SK-N-SH (cell line): ENCODE measurements at regions not wholly inside any gene's neighbourhood (a gene's known extent, or its start where the extent isn't known, plus 50 kb on each side); places are given as distances from the start of the nearest gene placed in this dataset.

Experiments used
- CTCF ChIP-seq: fragments of 200-600 bp; sonication (generic); IDR thresholded peaks from 2 replicates; pipeline ENCODE4 v1.6.1; 2017; ENCODE audit warnings: antibody characterized with exemption, mild to moderate bottlenecking, moderate library complexity
- GABPA ChIP-seq: IDR thresholded peaks from 2 replicates; pipeline ENCODE4 v1.4.0; 2012; ENCODE audit warnings: low read depth, mild to moderate bottlenecking
- RAD21 ChIP-seq: IDR thresholded peaks from 2 replicates; pipeline ENCODE4 v1.6.1; 2012; ENCODE audit warnings: mild to moderate bottlenecking, low read length
- RFX5 ChIP-seq: IDR thresholded peaks from 2 replicates; pipeline ENCODE4 v1.6.1; 2012; ENCODE audit warnings: mild to moderate bottlenecking, improper control_type of control experiment, low read length
- SIN3A ChIP-seq: IDR thresholded peaks from 2 replicates; pipeline ENCODE4 v1.6.1; 2012; ENCODE audit warnings: low read depth, mild to moderate bottlenecking, low read length, moderate library complexity, borderline replicate concordance
- TEAD4 ChIP-seq: IDR thresholded peaks from 2 replicates; pipeline ENCODE4 v1.4.0; 2012; ENCODE audit warnings: mild to moderate bottlenecking, borderline replicate concordance; ENCODE audit not compliant: insufficient read depth
- USF2 ChIP-seq: fragments of 150-350 bp; IDR thresholded peaks from 2 replicates; pipeline ENCODE4 v1.6.1; 2017; ENCODE audit warnings: antibody characterized with exemption, low read length, low read depth, borderline replicate concordance

GRCh38 chr2:143891879-143892308, 628.0 kb downstream of the ZEB2 start:
- TF ChIP-seq CTCF (no peak), RFX5 (no peak), TEAD4 (no peak), USF2 (no peak), SIN3A (no peak), RAD21 (no peak), GABPA (no peak)
